Activated naive CD4-positive, alpha-beta T cell treated with anti-CD3 and anti-CD28 coated beads, Interleukin-2, amount 50 U/mL, for 24 hours (primary cell): ENCODE measurements at regions not wholly inside any gene's neighbourhood (a gene's known extent, or its start where the extent isn't known, plus 50 kb on each side); places are given as distances from the start of the nearest gene placed in this dataset.

Source experiments
- H3K27ac Mint-ChIP-seq: one replicate; pipeline ENCODE4 v1.8.0; 2021; ENCODE audit warnings: mild to moderate bottlenecking, mixed read lengths
- H3K27me3 Mint-ChIP-seq: one replicate; pipeline ENCODE4 v1.8.0; 2021; ENCODE audit warnings: mixed read lengths
- H3K36me3 Mint-ChIP-seq: one replicate; pipeline ENCODE4 v1.8.0; 2021; ENCODE audit warnings: mixed read lengths
- H3K4me1 Mint-ChIP-seq: one replicate; pipeline ENCODE4 v1.8.0; 2021; ENCODE audit warnings: mixed read lengths
- H3K4me3 Mint-ChIP-seq: one replicate; pipeline ENCODE4 v1.8.0; 2021; ENCODE audit warnings: mild to moderate bottlenecking, mixed read lengths
- H3K9me3 Mint-ChIP-seq: one replicate; pipeline ENCODE4 v1.8.0; 2021; ENCODE audit warnings: mixed read lengths

DNA sequence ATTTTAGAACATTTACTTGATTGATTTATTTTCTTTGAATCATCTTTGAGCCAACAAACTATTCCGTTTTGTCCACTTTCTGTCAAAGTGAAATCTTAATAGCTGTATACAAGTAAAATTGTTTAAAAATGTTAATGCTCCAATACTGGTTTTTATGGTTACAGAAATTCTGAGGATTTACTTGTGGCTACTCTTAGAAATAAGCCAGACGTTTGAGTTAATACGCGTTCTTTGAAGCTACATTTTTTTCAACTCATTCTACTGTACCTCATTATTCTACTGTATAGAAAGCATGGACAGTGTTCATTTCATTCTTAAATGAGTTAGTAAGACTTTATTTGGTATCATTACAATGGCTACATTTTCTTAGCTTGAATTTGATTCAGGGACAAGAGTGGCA lies 996.2 kb upstream of the FLRT2 start:
- Mint-ChIP-seq H3K4me3 (no peak overlapping the region), H3K36me3 (no peaks in the 10 kb centered on the region), H3K27ac (no peak overlapping the region), H3K9me3 (peaks cover 8% of the 10 kb centered on the region), H3K27me3 (no peaks in the 10 kb centered on the region), H3K4me1 (no peaks in the 10 kb centered on the region)

DNA sequence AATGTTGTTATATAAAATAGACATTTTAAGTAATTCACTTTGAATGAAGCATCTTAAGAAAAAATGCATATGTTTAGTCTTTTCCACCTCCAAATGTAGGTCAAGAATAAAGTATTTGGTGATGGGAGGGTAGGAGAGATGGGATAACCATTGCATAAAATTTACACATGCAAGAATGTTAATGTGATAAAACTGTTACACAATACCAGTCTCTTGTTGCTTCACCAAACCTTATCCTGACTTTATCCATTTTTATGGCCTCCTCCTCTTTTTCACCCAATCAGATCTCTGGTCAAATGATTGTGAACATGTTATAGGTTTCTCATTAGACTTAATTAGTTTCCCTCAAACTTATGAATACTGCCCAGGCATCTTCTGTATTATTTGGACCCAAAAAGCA lies 994.5 kb upstream of the FLRT2 start:
- Mint-ChIP-seq H3K36me3 (no peaks in the 10 kb centered on the region), H3K27ac (no peak overlapping the region), H3K4me3 (no peak overlapping the region), H3K27me3 (no peaks in the 10 kb centered on the region), H3K4me1 (no peaks in the 10 kb centered on the region), H3K9me3 (peaks cover 8% of the 10 kb centered on the region)

DNA sequence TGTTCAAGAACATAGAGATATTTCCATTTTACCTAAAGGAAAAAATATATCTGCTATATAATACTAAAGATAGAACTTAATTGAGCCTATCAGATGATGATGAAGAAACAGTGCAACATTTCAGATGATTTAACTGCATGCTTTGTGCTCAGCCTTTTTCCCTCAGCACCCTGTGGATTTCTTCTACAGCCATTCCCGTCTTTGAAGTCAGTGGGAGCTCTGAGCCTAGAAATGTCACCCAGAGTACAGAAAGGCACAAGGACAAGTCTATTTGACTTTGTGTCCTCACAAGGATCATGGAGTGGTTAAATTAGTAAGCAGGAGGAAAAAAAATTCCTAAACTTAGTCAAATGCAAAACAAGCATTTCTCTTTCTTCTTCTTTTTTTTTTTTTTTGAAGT lies 994.0 kb upstream of the FLRT2 start:
- Mint-ChIP-seq H3K4me1 (no peaks in the 10 kb centered on the region), H3K27ac (no peak overlapping the region), H3K9me3 (peaks cover 8% of the 10 kb centered on the region), H3K4me3 (no peak overlapping the region), H3K27me3 (no peaks in the 10 kb centered on the region), H3K36me3 (no peaks in the 10 kb centered on the region)

DNA sequence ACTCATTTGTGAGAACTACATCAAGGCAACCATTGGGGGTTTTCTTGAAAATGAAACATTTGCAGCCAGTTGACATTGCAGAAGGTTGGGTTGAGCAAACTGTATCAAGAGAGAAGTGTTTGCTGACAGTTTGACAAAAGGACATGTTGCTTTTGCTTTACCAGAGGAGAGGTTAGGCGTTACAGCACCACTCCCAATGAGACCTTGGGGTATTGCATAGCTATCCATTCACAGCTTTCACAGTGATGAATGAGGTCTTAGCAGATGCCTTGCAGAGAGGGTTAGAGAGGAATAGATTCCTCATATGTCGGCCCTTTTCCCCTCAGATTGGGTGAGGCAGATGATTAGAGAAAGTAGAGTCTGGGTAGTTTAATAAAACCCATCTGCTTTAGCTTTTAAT lies 988.9 kb upstream of the FLRT2 start:
- no peaks in the 10 kb centered on the region for H3K27me3 Mint-ChIP-seq
- no peak overlapping the region for H3K4me3 Mint-ChIP-seq
- H3K27ac Mint-ChIP-seq, result no peak overlapping the region
- peaks cover 3% of the 10 kb centered on the region for H3K9me3 Mint-ChIP-seq
- H3K36me3 Mint-ChIP-seq, result no peaks in the 10 kb centered on the region
- H3K4me1 Mint-ChIP-seq, result no peaks in the 10 kb centered on the region

DNA sequence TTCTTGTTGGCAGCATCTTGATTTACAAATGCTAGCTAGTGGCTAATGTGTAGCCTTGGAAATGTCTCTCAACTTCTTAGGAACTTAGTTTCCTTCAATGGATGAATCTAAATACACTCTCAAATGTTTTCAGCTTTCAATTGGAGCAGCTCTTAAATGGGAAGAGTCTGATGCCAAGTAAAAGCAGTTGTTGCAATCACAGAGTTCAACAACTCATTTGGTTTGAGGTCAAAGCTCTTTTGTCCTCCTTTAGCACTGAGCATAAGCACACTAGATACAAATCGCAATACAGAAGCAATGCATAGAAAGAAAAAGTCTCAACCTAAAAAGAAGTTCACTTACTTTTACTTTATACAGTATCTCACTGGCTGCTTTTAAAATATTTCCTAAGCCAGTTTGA lies 986.1 kb upstream of the FLRT2 start:
- Mint-ChIP-seq H3K36me3 (no peaks in the 10 kb centered on the region), H3K27me3 (no peaks in the 10 kb centered on the region), H3K4me1 (no peaks in the 10 kb centered on the region), H3K9me3 (peaks cover 6% of the 10 kb centered on the region), H3K27ac (no peak overlapping the region), H3K4me3 (no peak overlapping the region)

DNA sequence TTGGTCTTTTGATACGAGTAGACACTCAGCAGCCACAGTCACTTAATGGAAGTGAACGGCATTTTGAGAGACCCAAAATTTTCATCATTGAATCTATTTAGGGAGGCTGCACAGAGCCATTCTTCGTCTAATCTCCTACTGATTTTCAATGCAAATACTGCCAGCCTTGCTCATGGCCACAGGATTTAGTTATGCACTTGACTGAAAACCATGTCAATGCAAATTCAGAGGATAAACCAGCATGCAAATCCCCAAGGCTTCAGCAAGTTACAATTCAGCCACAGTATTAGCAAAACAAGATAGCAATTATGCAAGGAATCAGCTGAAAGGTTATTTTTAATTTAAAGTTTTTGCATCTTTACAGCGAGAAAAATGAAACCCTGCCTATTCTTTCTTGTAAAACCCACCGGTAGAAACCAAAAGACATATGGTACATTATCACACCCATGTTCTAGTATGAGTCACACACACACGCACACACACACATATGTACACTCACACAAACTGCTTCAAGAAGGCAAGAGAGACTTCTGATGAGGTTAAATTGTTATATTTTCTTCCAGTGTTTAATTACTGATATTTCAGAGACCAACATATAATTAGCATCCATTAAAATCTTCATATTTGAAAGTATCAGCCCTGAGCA lies 985.3 kb upstream of the FLRT2 start:
- no peaks in the 10 kb centered on the region for H3K4me1 Mint-ChIP-seq
- no peak overlapping the region for H3K27ac Mint-ChIP-seq
- no peak overlapping the region for H3K4me3 Mint-ChIP-seq
- peaks cover 6% of the 10 kb centered on the region for H3K9me3 Mint-ChIP-seq
- H3K36me3 Mint-ChIP-seq, result no peaks in the 10 kb centered on the region
- no peaks in the 10 kb centered on the region for H3K27me3 Mint-ChIP-seq

DNA sequence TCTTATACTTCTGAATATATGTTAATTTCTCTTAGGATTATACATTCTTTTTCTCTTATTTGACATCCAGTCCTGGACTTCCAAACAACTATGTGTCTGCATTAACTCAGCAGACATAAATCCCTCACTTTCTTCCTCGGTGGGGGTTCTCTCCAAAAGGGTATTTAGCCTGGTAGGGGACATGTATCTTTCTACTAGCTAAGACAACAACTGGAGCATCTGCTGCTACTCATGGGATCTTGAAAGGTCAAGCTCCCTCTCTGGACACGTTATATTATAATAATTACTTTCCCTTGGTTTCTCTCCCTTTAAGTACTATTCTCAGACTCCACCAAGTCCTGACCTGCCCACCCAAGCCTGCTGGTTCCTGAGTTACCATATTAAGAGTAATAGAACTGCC lies 983.7 kb upstream of the FLRT2 start:
- no peaks in the 10 kb centered on the region for H3K27me3 Mint-ChIP-seq
- no peak overlapping the region for H3K4me3 Mint-ChIP-seq
- no peaks in the 10 kb centered on the region for H3K36me3 Mint-ChIP-seq
- H3K27ac Mint-ChIP-seq, result no peak overlapping the region
- H3K9me3 Mint-ChIP-seq, result peaks cover 10% of the 10 kb centered on the region
- H3K4me1 Mint-ChIP-seq, result no peaks in the 10 kb centered on the region

DNA sequence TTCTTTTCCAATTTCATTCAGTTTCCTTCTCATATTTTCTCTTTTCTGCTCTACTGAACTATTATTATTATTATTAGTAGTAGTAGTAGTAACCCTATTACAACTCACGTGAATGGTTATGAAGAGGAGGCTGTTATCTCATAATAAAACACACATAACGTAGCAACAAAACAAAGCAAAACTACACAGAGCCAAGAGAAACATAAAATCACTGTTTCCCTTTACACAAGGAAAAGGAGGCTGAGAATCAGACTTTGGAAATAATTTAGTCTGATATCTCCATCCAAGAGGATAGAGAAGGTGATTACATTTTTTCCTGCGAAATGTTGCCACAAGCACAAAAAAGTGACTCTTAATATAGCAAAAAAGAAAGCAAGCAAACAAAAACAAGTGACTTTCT lies 975.8 kb upstream of the FLRT2 start:
- Mint-ChIP-seq H3K27ac (no peak overlapping the region), H3K36me3 (no peaks in the 10 kb centered on the region), H3K27me3 (no peaks in the 10 kb centered on the region)

DNA sequence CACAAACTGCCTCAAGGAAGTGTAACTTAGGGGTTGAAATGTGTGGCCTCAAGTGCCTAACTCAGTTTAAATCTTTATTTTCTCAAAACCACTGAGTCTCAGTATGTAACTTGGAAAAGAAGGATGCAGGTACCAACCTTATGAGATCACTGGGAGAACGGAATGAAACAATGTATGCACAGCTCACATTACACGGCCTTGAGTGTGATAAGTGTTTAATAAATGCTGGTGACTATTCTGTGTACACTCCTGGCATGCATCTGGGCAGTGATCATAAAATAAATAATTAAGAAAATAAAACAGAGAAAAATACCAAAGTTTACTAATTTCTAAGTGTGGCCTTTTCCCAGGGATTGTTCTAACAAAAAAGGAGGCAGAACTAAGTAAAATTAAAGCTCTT lies 974.5 kb upstream of the FLRT2 start:
- no peak overlapping the region for H3K27ac Mint-ChIP-seq
- H3K4me3 Mint-ChIP-seq, result no peak overlapping the region
- H3K36me3 Mint-ChIP-seq, result no peaks in the 10 kb centered on the region
- H3K4me1 Mint-ChIP-seq, result no peaks in the 10 kb centered on the region
- H3K9me3 Mint-ChIP-seq, result peaks cover 5% of the 10 kb centered on the region
- no peaks in the 10 kb centered on the region for H3K27me3 Mint-ChIP-seq

More for the DNA sequence above, 975.8 kb upstream of the FLRT2 start:
- peaks cover 10% of the 10 kb centered on the region for H3K9me3 Mint-ChIP-seq
- H3K4me1 Mint-ChIP-seq, result no peaks in the 10 kb centered on the region
- H3K4me3 Mint-ChIP-seq, result no peak overlapping the region

DNA sequence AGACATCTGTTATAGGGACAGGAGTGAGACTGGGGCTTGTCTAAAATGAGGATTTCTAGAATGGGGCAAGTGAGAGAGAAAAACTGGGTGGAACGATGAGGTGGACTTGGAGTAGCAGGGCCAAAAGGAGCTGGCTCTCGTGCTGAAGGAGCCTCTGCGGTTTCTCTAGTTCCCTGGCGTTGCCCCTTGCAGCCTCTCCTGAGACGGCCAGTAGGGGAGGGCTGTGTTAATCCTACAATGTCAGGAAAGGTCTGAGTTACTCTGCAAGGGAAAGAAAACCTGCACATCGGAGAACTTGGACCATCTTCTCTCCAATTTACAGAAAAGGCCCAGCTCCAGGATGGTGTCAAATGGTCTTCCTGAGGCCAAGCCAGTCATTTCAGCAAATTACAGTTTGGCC lies 963.8 kb upstream of the FLRT2 start:
- Mint-ChIP-seq H3K36me3 (no peaks in the 10 kb centered on the region), H3K9me3 (peaks cover 16% of the 10 kb centered on the region), H3K4me3 (no peak overlapping the region), H3K27ac (no peak overlapping the region), H3K27me3 (no peaks in the 10 kb centered on the region), H3K4me1 (no peaks in the 10 kb centered on the region)

DNA sequence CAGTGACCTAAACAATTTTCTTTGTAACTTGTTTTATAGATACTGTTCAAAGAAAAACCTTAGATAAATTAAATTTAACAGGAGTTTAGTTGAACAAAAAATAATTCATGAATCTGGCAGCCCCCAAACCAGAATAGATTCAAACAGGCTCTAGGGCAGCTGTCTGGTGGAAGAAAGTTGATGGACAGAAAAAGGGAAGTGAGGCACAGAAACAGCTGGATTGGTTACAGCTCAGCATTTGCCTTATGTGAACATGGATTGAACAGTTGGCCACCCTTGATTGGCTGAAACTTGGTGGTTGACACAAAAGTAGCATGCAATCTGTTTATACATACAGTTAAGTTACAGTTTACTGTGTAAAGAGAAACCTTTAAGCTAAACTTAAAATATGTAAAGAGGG lies 954.3 kb upstream of the FLRT2 start:
- Mint-ChIP-seq H3K4me3 (no peak overlapping the region), H3K4me1 (no peaks in the 10 kb centered on the region), H3K36me3 (no peaks in the 10 kb centered on the region), H3K9me3 (peaks cover 18% of the 10 kb centered on the region), H3K27ac (no peak overlapping the region), H3K27me3 (no peaks in the 10 kb centered on the region)

DNA sequence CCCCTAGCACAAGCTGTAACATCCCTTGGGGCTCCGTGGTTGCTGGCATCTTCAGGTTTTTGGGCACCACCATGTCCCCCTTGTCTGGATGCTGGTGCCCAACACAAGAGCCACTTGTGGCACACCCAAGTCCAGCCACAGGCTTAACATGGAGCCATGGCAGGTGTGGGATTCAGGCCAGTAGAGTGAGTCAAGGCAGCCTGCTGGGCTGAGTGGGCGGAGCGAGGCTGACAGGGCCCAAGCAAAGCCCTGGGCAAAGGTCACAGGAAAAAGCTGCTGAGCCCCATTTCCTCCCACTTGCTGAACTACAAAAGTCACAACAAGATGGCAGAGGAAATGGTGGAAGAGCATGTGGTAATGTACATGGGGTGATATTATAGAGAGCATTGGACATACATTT lies 950.7 kb upstream of the FLRT2 start:
- H3K36me3 Mint-ChIP-seq, result no peaks in the 10 kb centered on the region
- no peaks in the 10 kb centered on the region for H3K27me3 Mint-ChIP-seq
- H3K4me3 Mint-ChIP-seq, result no peak overlapping the region
- H3K27ac Mint-ChIP-seq, result no peak overlapping the region
- no peaks in the 10 kb centered on the region for H3K4me1 Mint-ChIP-seq
- H3K9me3 Mint-ChIP-seq, result peaks cover 11% of the 10 kb centered on the region

DNA sequence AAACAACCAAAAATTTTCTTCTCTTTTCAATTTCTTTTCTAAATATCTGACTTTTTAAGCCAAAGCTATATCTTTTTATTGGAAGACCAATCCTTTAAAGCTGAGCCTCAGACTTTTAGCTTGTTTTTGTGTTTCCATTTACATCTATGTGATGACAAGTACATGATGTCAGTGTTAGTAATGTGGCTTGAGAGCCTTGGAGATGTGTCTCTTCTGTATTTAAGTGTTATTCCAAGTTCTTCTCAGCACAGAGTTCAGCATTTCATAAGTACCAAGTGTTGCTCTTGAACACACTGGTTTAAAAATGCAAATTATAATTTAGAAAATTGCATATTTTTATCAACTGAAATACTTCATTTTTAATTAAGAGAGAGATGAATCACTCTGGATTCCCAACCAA lies 948.9 kb upstream of the FLRT2 start:
- no peak overlapping the region for H3K4me3 Mint-ChIP-seq
- peaks cover 9% of the 10 kb centered on the region for H3K9me3 Mint-ChIP-seq
- H3K4me1 Mint-ChIP-seq, result no peaks in the 10 kb centered on the region
- no peak overlapping the region for H3K27ac Mint-ChIP-seq
- H3K36me3 Mint-ChIP-seq, result no peaks in the 10 kb centered on the region
- no peaks in the 10 kb centered on the region for H3K27me3 Mint-ChIP-seq

DNA sequence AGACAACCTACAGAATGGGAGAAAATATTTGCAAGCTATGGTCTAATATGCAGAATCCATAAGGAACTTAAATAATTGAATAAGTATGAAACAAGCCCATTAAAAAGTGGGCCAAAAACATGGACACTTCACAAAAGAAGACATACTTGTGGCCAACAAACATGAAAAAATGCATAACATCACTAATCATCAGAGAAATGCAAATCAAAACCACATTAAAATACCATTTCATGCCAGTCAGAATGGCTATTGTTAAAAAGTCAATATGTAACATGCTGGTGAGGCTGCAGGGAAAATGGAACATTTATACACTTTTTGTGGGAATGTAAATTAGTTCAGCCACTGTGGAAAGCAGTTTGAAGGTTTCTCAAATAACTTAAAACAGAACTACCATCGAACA lies 945.4 kb upstream of the FLRT2 start:
- Mint-ChIP-seq H3K36me3 (no peaks in the 10 kb centered on the region), H3K4me3 (no peak overlapping the region), H3K9me3 (peaks cover 9% of the 10 kb centered on the region), H3K27ac (no peak overlapping the region), H3K4me1 (no peaks in the 10 kb centered on the region), H3K27me3 (no peaks in the 10 kb centered on the region)

DNA sequence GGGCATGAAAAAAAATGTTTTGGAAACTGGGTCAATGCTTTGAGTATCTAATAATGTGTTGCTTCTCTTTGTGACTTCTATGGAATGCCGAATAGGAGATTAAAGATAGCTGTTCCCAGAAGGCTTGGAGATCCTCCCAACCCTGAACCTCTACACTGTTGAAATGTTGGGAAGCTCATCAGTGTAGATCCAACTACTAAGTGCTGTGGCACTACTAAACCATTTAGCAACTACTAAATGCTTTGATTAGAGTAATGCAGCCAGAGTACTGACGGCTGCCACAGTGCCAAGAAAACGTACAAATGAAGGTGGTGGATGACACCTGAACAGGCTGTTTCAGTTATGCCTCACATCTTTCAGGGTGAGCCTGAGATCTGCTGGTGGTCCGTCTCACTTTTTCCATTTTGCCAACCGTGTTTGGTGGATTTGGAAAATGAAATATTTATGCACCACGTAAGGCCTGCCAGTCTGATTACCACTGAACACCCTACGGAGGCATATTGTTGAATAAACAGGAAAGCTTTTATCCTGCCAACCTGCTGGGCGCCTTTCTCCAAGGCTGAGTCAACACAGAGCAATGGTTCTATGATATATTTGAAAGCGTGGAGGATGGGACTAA lies 938.0 kb upstream of the FLRT2 start:
- Mint-ChIP-seq H3K27ac (no peak overlapping the region), H3K36me3 (no peaks in the 10 kb centered on the region), H3K4me1 (no peaks in the 10 kb centered on the region), H3K27me3 (no peaks in the 10 kb centered on the region), H3K9me3 (no peaks in the 10 kb centered on the region), H3K4me3 (no peak overlapping the region)

DNA sequence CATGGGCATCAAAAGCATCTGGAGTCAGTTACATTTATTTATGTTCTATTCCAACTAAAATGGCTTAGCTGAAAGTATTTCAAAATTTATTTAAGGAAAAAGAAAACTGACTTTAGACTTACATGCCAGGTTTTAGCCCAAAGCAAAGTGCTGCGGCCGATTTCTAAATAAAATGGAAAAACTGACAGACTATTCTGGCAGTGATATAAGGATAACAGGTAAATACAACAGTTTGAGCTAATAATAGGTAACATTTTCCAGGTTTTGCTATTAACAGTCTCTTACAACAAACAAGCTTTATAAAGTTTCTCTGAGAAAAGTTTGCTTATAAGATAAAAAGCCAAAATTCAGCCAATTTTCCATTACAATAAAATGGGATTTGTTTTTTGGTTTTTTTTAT lies 937.2 kb upstream of the FLRT2 start:
- Mint-ChIP-seq H3K27ac (no peak overlapping the region), H3K9me3 (no peaks in the 10 kb centered on the region), H3K36me3 (no peaks in the 10 kb centered on the region), H3K4me1 (no peaks in the 10 kb centered on the region), H3K4me3 (no peak overlapping the region), H3K27me3 (no peaks in the 10 kb centered on the region)

DNA sequence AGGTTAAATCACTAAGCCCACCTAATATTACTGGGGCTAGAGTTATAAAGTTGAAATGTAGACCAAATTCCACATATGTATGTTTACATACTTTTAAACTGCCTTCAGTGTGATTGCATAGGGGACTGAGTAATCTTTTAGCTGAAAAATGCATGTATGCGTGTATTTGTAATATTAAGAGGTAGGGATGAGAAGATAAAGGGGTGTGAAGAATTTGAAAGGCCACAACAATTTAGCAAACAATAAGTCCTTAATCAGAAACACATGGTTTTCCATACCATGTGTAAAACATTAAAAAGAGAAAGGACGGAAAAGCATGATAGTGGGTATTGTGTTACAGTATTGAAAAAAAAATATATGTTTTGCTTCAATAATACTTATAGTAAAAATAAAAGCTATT lies 919.9 kb upstream of the FLRT2 start:
- Mint-ChIP-seq H3K36me3 (no peaks in the 10 kb centered on the region), H3K4me1 (no peaks in the 10 kb centered on the region), H3K9me3 (peaks cover 6% of the 10 kb centered on the region), H3K27ac (no peak overlapping the region), H3K4me3 (no peak overlapping the region), H3K27me3 (no peaks in the 10 kb centered on the region)
